ENCODE measurements at regions not wholly inside any gene's neighbourhood (a gene's known extent, or its start where the extent isn't known, plus 50 kb on each side); places are given as distances from the start of the nearest gene placed in this dataset.

GRCh38 chr3:24641628-24642027 lies 147.0 kb upstream of the THRB start:
- TF ChIP-seq CTCF (optimal IDR thresholded peaks at IDR 0.05 in 1 of 3, IDR thresholded peaks at IDR 0.05 in 1 of 3, conservative IDR thresholded peaks at IDR 0.05 in 1 of 3; ENCODE audit: extremely low read depth in 1 of 3, insufficient read depth in 2 of 3, low read length in 3 of 3): no peak
- no peak for TF ChIP-seq EZH2 (IDR thresholded peaks at IDR 0.05; ENCODE audit: low read length)
